Stimulated activated CD8-positive, alpha-beta memory T cell treated with anti-CD3 and anti-CD28 coated beads, Interleukin-2, amount 100 ng/mL, for 1 hour (primary cell): ENCODE measurements at regions not wholly inside any gene's neighbourhood (a gene's known extent, or its start where the extent isn't known, plus 50 kb on each side); places are given as distances from the start of the nearest gene placed in this dataset.
"Not testable (repeated sequence)": the region's sequence is repeated elsewhere in the genome, so short reads cannot be mapped to it uniquely, and the experiment has no call there.

Source experiments
- DNase-seq, 2 donors: peaks; one replicate each; pipeline ENCODE4 v3.0.0-alpha.2; 2020; ENCODE audit warnings: low read depth in 2 of 2

GRCh38 chr7:113030489-113030888, 56.1 kb downstream of the GPR85 start:
- DNase-seq: no peak

DNA sequence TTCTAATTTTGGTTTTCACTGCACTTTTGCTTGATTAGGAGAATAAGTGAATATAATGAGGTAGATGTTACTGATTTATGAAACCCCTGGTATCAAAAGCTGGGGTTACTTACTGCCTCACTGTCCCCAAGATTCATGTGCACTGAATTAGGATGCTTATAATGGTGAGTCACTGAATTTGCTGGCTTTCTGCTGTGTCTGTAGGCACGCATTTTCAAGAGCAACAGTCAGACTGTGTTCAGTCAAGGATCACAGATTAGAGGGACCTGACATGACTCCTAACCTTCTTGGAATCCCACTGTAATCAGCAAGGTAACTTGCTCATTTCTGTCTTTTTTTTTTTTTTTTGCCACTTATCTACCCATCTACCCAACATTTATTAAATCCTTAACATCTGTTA, 59.7 kb downstream of the GPR85 start:
- no peak for DNase-seq

GRCh38 chr7:113017144-113017857, 69.3 kb downstream of the GPR85 start:
- DNase-seq: not testable (repeated sequence)

GRCh38 chr7:113015034-113015645, 71.5 kb downstream of the GPR85 start:
- no peak for DNase-seq

GRCh38 chr7:113013761-113014449, 72.7 kb downstream of the GPR85 start:
- DNase-seq: no peak

DNA sequence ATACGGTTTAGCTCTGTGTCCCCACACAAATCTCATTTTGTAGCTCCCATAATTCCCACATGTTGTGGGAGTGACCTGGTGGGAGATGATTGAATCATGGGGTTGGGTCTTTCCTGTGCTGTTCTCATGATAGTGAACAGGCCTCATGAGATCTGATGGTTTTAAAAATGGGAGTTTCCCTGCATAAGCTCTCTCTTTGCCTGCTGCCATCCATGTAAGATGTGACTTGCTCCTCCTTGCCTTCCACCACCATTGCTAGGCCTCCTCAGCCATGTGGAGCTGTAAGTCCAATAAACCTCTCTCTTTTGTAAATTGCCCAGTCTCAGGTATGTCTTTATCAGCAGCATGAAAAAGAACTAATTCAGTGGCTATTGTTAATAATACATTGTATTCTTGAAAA, 73.8 kb downstream of the GPR85 start:
- DNase-seq: not testable (repeated sequence)

- no peak for DNase-seq
These were observed 76.2 kb downstream of the GPR85 start for GRCh38 chr7:113010377-113010776.

- no peak for DNase-seq
These were observed 77.9 kb downstream of the GPR85 start for GRCh38 chr7:113008755-113009154.

DNA sequence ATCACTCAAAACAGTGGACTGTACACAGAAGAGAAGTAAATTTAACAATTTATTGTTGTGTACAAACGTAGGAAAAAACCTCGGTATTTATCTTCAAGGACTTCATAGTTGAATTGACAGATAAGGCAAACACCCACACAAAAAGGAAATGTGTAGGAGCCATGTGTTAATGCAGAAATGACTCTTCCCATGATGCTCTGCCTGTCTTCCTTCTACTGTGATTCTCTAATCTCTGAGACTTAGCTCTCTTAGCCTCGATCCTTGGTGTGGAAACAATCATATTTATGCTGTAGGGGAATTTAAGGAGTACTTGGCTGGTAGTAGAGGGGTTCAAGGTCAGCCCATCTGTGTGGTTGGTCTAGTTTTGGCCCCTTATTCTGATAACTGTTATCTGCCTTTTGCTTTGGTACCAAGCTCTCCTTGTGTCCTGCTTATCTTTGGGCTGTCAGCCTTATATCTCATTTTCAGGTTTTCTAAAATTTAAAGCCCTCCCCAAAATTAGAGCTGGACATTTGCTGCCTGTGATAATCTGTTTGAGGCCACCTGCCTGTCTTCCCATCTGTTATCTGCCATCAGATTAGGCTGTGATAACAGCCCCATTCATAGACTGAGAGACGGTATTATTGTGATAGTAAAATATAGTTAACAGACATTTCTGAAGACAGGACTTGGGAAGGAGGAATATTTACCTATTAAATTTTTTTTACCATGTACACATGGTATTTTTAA, 81.7 kb downstream of the GPR85 start:
- no peak for DNase-seq

GRCh38 chr7:113000316-113001020, 86.2 kb downstream of the GPR85 start:
- DNase-seq: no peak

GRCh38 chr7:112997831-112998230, 88.8 kb downstream of the GPR85 start:
- DNase-seq: no peak

- DNase-seq: no peak
These were observed 90.2 kb downstream of the GPR85 start for GRCh38 chr7:112996331-112996871.

GRCh38 chr7:112995059-112995824, 91.4 kb downstream of the GPR85 start:
- DNase-seq: no peak

DNA sequence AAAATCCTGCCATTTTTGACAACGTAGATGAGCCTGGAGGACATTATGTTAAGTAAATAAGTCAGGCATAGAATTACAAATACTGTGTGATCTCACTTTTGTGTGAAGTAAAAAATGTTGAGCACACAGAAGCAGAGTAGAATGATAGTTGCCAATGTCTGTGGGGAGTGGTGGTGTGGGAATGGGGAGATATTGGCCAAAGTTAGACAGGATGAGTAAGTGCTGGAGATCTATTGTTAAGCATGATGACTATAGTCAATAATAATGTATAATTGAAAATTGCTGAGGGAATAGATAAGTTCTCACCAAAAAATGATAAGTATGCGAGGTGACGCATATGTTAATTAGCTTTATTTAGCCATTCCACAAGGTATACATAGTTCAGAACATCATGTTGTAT, 92.0 kb downstream of the GPR85 start:
- DNase-seq: no peak

DNA sequence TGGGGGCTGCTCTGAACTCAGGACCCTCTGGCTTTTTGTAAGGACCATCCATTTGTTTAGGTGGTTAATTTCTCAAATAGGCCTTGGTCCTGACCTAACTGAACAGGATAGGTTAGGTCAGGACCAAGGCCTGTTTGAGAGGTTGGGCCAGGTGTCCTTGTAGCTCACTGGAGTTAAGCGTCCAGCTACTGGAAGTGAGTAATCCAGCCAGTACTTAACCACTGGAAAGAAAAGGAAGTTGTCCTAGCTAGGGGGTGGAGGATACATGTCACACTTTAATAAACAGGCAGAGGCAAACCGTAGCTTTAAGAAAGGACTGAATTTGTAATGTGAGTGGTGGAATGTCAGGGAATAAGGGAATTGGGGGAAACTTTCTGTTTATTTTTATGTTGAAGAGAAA, 96.0 kb downstream of the GPR85 start:
- DNase-seq: no peak

GRCh38 chr7:112989531-112989930, 97.1 kb downstream of the GPR85 start:
- no peak for DNase-seq

DNA sequence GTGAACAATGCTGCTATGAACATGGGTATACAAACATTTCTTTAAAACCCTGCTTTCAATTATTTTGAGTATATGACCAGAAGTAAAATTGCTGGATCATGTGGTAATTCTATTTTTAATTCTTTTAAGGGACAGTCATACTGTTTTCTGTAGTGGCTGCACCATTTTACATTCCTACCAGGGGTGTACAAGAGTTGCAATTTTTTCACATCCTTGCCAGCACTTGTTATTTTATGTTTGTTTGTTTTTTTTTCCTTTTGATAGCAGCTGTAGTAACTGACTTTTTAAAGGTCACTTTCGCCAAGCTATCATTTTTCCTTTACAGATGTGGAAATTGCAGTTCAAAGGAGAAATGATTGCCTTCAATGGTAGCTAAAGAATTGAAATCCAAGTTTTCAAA, 99.5 kb downstream of the GPR85 start:
- DNase-seq: no peak

DNA sequence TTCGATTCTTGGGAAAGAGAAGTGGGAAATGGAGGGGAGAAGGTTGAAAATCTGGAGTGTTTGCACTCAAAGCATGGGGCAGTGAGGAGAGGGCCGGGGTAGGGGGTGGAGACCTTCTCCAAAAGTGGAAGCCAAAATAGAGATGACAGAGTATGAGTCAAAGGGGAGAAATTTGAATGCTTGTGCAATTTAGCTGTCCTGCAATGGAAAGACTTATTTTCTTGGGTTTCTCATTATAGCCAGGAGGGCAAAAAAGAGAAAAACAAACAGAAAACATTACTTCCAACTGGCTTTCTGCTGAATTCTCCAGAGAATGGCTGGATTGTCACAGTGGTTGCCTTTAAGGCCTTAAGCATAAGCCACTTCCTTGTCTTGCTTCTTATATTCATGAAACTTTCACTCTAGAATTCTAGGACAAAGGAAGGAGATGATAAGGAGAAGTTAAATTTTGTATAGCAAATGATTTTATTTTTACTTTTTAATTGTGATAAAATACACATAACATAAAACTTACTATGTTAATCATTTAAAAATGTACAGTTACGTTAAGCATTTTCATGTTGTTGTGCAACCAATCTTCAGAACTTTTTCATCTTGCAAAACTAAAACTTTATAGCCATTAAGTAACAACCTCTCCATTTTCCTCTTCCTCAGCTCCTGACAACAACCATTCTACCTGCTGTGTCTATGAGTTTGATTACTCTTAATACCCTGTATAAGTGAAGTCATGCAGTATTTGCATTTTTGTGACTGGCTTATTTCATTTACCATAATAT, 100.2 kb downstream of the GPR85 start:
- DNase-seq: no peak

DNA sequence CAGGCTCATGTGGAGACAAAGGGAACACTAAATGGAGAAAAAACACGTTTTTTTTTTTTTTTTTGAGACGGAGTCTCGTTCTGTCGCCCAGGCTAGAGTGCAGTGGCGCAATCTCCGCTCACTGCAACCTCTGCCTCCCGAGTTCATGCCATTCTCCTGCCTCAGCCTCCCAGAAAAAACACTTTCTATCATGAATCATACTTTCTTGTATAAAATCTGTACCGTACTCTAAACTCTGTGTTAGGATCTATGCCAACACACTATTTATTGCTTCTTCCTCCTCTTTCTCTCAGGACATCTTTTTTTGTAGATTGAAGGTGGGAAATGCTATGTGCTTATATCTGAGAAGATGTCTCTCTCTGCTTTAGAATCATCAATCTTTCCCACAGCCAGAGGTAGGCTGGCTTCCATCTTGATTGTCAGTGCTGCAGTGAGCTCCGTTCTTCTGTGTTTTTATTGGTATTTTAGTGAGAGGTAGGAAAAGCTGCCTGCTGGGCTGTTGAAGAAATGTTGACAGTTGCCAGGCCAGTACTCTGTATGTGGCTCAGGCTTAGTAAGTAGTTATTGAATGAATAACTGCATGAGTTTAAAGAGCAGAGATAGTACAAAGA, 101.1 kb downstream of the GPR85 start:
- DNase-seq: no peak
